Brain microvascular endothelial cell (primary cell): ENCODE measurements at regions not wholly inside any gene's neighbourhood (a gene's known extent, or its start where the extent isn't known, plus 50 kb on each side); places are given as distances from the start of the nearest gene placed in this dataset.
"Not testable (repeated sequence)": the region's sequence is repeated elsewhere in the genome, so short reads cannot be mapped to it uniquely, and the experiment has no call there.

Experiments
- DNase-seq: peaks from one replicate; pipeline ENCODE4 v3.0.0-alpha.2; 2020
- H3K27ac ChIP-seq: fragments of 250-450 bp; sonication (Bioruptor Pico); 2 replicates; pipeline ENCODE4 v1.5.1; 2020; ENCODE audit warnings: mild to moderate bottlenecking, moderate library complexity
- H3K27me3 ChIP-seq: fragments of 250-450 bp; sonication (Bioruptor Pico); replicated peaks from 2 replicates; pipeline ENCODE4 v1.5.1; 2020; ENCODE audit warnings: mild to moderate bottlenecking
- H3K36me3 ChIP-seq: fragments of 250-450 bp; sonication (Bioruptor Pico); replicated peaks from 2 replicates; pipeline ENCODE4 v1.5.1; 2020; ENCODE audit warnings: mild to moderate bottlenecking
- H3K4me3 ChIP-seq: 2 replicates; pipeline ENCODE4 v1.5.1; 2011; ENCODE audit warnings: low read depth, mild to moderate bottlenecking, control low read depth, low read length, moderate library complexity
- in situ Hi-C: cut with HindIII; loops from 2 replicates; pipeline ENCODE4 v1.10.0; 2017; ENCODE audit warnings: low sequenced_read_pairs, low pct_ligation_motif_present
- TF ChIP-seq, protein P1 (sequence below): IDR thresholded peaks from 2 replicates; pipeline ENCODE4 v1.5.1; 2011; ENCODE audit warnings: low read depth, mild to moderate bottlenecking, moderate library complexity, low read length, control low read depth, inconsistent platforms; ENCODE audit errors: missing control alignments

DNA sequence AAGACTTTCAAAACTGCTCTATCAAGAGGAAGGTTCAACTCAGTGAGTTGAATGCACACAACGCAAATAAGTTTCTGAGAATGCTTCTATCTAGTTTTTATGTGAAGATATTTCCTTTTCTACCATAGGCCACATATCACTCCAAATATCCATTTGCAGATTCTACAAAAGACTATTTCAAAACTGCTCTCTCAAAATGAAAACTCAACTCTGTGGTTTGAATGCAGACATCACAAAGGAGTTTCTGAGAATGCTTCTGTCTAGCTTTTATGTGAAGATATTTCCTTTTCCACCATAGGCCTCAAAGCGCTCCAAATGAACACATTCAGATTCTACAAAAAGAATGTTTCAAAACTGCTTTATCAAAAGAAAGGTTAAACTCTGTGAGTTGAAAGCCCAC is 1093.1 kb upstream of the DEFB115 start:
- H3K36me3 ChIP-seq, H3K27me3 ChIP-seq, H3K4me3 ChIP-seq, H3K27ac ChIP-seq, in situ Hi-C loops, DNase-seq: not testable (repeated sequence)

DNA sequence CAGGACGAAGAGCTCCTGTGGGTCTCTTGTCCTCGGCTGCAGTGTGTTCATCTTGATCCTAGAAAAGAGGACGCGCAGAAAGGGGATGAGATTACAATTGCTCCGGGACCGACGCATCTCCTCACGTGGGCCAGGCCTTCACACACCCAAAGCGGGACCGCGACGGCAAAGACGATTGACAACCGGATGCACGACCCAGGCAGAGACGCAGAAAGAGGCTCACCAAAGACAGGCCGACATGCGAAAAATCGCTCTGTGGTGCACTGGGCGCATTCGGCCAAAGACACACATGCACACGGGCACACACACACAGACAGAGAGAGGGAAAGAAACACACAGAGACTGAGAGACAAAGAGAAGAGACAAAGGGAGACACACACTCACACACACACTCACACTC is 1089.9 kb upstream of the DEFB115 start:
- in situ Hi-C loops = no loop called here
- Histone ChIP-seq H3K36me3 (no peaks in the 10 kb centered on the region), H3K27ac (no peak overlapping the region), H3K4me3 (no peak overlapping the region), H3K27me3 (no peaks in the 10 kb centered on the region)
- DNase-seq = no peak
- TF ChIP-seq, protein P1, sequence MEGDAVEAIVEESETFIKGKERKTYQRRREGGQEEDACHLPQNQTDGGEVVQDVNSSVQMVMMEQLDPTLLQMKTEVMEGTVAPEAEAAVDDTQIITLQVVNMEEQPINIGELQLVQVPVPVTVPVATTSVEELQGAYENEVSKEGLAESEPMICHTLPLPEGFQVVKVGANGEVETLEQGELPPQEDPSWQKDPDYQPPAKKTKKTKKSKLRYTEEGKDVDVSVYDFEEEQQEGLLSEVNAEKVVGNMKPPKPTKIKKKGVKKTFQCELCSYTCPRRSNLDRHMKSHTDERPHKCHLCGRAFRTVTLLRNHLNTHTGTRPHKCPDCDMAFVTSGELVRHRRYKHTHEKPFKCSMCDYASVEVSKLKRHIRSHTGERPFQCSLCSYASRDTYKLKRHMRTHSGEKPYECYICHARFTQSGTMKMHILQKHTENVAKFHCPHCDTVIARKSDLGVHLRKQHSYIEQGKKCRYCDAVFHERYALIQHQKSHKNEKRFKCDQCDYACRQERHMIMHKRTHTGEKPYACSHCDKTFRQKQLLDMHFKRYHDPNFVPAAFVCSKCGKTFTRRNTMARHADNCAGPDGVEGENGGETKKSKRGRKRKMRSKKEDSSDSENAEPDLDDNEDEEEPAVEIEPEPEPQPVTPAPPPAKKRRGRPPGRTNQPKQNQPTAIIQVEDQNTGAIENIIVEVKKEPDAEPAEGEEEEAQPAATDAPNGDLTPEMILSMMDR = no peak

DNA sequence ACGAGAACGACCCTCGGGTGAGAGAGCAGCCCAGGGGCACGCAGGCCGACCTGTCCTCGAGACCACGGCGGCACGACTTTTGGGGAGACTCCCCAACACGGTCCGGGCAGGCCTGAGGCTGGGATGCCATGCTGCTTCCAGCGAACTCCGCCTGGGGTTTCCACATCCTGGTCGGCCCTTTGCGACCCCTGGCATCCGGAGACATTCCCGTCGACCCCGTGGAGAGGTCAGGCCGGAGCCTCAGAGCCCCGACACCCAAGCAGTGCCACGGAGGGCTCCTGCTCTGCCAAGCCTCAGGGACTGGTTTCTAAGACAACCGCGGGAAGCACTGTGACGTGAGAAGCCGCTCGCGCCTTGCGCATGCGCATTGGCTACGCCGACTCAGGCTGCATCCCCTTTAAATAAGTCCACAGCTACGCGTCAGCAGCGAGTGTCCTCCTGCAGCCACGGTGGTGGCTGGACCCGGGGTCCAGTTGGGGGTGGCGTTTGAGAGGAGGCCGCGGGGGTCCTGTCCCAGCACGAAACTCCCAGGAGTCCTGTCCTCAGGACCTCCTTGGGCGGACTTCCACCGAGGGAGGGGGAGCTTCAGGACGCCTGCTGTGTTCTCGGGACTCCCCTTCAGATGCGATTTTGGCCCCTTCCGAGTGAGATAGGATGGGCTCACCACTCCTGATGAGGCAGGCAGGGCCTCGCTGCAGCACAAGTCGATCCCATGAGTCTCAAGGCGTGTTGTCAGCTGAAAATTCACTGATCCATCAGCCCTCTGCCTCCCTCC is 1089.3 kb upstream of the DEFB115 start:
- no peaks in the 10 kb centered on the region for H3K27me3 ChIP-seq
- no peak overlapping the region for H3K27ac ChIP-seq
- in situ Hi-C loops = no loop called here
- DNase-seq = no peak
- H3K4me3 ChIP-seq = no peak overlapping the region
- TF ChIP-seq, protein P1 = no peak
- no peaks in the 10 kb centered on the region for H3K36me3 ChIP-seq

DNA sequence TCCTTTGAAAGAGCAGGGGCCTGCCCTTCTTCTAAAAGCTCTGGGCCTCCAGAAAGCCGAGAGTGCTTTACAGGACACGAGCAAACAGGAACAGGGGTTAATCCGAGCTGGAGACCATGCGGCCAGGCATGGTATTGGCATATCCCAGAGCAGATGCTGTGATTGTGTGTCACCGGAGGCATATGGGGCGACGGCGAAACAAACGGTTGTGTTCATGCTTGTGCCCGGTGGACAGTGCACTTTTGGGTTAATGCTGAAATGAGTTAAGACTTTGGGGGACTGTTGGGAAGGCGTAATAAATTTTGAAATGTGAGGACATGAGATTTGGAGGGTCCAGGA is 1088.7 kb upstream of the DEFB115 start:
- Histone ChIP-seq H3K36me3 (no peaks in the 10 kb centered on the region), H3K4me3 (no peak overlapping the region), H3K27me3 (no peaks in the 10 kb centered on the region), H3K27ac (no peak overlapping the region)
- no peak for DNase-seq
- TF ChIP-seq, protein P1 = no peak
- in situ Hi-C loops = no loop called here

DNA sequence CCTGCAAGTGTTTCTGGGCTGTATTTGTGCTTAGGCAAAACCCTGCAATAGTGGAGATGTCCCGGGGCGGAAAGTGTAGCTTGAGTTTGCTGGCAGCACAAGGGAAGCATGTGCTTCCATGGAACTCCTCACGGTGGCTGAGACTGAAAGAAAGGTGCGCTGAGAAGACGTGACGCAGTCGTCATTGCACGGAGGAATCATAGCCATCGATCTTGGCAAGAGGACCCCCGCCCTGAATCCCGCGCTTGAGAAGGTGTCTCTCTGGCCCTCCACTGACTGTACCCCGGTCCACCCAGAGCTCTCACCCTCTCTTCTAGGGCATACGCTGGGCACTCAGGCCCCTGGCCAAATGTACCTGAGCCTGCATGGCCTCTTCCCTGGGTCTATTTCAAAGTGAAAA is 1081.8 kb upstream of the DEFB115 start:
- Histone ChIP-seq H3K36me3 (no peaks in the 10 kb centered on the region), H3K27me3 (no peaks in the 10 kb centered on the region), H3K27ac (no peak overlapping the region), H3K4me3 (no peak overlapping the region)
- DNase-seq = no peak
- in situ Hi-C loops = no loop called here
- TF ChIP-seq, protein P1 = no peak

DNA sequence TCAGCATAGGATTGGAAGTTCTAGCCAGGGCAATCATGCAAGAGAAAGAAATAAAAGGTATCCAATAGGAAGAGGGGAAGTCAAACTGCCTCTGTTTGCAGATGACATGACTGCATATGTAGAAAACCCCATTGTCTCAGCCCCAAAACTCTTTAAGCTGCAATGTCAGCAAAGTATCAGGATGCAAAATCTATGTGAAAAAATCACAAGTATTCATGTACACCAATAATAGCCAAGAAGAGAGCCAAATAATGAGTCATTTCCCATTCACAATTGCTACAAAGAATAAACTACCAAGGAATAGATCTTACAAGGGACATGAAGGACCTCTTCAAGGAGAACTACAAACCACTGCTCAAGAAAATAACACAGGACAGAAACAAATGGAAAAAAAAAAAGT is 1074.3 kb upstream of the DEFB115 start:
- H3K27ac ChIP-seq, in situ Hi-C loops, H3K27me3 ChIP-seq, DNase-seq, H3K36me3 ChIP-seq, H3K4me3 ChIP-seq: not testable (repeated sequence)

DNA sequence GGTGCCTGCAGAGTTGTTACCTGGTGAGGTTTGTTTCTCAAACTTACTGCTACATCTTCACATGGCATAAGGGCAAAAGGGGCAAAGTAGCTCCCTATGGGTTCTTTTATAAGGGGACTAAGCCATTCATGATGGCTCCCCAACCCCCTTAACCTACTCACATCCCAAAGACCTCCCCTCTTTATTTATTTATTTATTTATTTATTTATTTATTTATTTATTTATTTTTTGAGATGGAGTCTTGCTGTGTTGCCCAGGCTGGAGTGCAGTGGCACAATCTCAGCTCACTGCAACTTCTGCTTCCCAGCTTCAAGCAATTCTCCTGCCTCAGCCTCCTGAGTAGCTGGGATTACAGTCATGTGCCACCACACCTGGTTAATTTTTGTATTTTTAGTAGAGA is 1065.7 kb upstream of the DEFB115 start:
- in situ Hi-C loops, H3K27me3 ChIP-seq, H3K27ac ChIP-seq, H3K36me3 ChIP-seq, DNase-seq, H3K4me3 ChIP-seq: not testable (repeated sequence)

DNA sequence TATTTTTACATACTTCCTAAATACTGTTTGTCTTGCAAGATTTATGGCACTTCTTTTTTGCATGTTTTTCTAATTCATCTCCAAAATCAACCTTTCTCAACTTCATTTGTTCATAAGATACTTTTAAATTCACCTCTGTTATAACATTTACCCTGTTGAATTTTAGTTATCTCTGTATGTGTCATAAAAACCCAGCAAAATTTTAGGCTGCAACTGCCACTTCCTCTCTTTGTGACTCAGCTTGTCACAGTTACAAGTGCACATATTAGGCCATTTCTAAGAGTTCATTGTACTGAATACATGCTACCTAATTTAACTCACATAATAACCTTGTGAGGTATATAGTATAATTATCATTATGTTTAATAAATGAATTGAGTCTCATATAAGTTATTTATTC is 1023.0 kb upstream of the DEFB115 start:
- H3K27me3 ChIP-seq, in situ Hi-C loops, H3K27ac ChIP-seq, H3K36me3 ChIP-seq, DNase-seq, H3K4me3 ChIP-seq: not testable (repeated sequence)

DNA sequence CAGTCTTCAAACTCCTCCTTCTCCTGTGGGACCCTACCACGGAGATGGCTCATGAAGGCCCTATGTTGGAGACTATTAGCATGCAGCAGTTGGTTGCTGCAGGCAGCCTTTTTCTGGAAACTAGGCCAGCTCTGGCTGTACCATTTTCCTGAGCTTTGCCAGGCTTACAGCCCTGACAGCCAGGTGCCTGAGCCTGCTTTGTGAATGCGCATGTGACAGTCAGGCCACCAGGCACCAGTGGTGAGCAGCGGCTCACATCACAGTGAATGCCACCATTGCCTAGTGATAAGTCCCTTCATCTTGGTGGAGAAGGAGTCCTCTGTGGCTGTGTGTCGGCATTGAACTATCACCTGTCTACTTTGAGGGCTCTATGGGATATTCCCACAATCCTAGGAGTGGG is 982.4 kb upstream of the DEFB115 start:
- DNase-seq, in situ Hi-C loops, H3K4me3 ChIP-seq, H3K27ac ChIP-seq, H3K27me3 ChIP-seq, H3K36me3 ChIP-seq: not testable (repeated sequence)
